ENCODE measurements at regions not wholly inside any gene's neighbourhood (a gene's known extent, or its start where the extent isn't known, plus 50 kb on each side); places are given as distances from the start of the nearest gene placed in this dataset.

GRCh38 chr20:23153696-23154341 is 67.7 kb upstream of the CD93 start (continued):
- no peak for TF ChIP-seq NUFIP1 (IDR thresholded peaks at IDR 0.05; ENCODE audit: partially characterized antibody)
- TF ChIP-seq ZNF589 (CRISPR knock-in tag; IDR thresholded peaks at IDR 0.05; ENCODE audit: low read depth), result no peak; the same call in 1 of the 2 replicates
- TF ChIP-seq HDAC1 (IDR thresholded peaks at IDR 0.05), result no peak
- no peak for TF ChIP-seq MECOM (CRISPR knock-in tag; IDR thresholded peaks at IDR 0.05)
- TF ChIP-seq KDM1A (IDR thresholded peaks at IDR 0.05), result peak; percentile 38 to 40; a peak in 1 of 4 replicates
- TF ChIP-seq ZNF431 (CRISPR knock-in tag; IDR thresholded peaks at IDR 0.05), result no peak
- TF ChIP-seq RBFOX2 (IDR thresholded peaks at IDR 0.05; ENCODE audit: low read depth, low read length), result no peak
- TF ChIP-seq ZNF785 (CRISPR knock-in tag; IDR thresholded peaks at IDR 0.05), result no peak
- TF ChIP-seq RCOR1 (IDR thresholded peaks at IDR 0.05; ENCODE audit: borderline replicate concordance in 1 of 2, low read depth in 2 of 2, low read length in 2 of 2), result 0 out of 4 replicates have a peak, but pooled peaks of 1 of the 2 experiments have one; percentile 35
- no peak; the same call in 1 of the 2 replicates for TF ChIP-seq ZNF584 (CRISPR knock-in tag; IDR thresholded peaks at IDR 0.05; ENCODE audit: low read depth)
- TF ChIP-seq DPF2 (IDR thresholded peaks at IDR 0.05), result peak; percentile 49
- TF ChIP-seq ARID4B (CRISPR knock-in tag; IDR thresholded peaks at IDR 0.05), result no peak
- no peak for TF ChIP-seq ELK3 (CRISPR knock-in tag; IDR thresholded peaks at IDR 0.05)
- TF ChIP-seq TFAM (CRISPR knock-in tag; conservative IDR thresholded peaks at IDR 0.05), result no peak
- no peak for TF ChIP-seq BDP1 (IDR thresholded peaks at IDR 0.05; ENCODE audit: insufficient read depth, insufficient read length)
- no peak for TF ChIP-seq ZNF184 (CRISPR knock-in tag; IDR thresholded peaks at IDR 0.05)
- peak; percentile 72 for TF ChIP-seq SMAD4 (CRISPR knock-in tag; conservative IDR thresholded peaks at IDR 0.05)
- TF ChIP-seq GATA2 (CRISPR knock-in tag; IDR thresholded peaks at IDR 0.05), result no peak
- no peak for TF ChIP-seq PHB2 (IDR thresholded peaks at IDR 0.05; ENCODE audit: low read depth)
- no peak for TF ChIP-seq JUND (IDR thresholded peaks at IDR 0.05; ENCODE audit: borderline replicate concordance, low read depth, low read length)
- TF ChIP-seq JUND (tag; IDR thresholded peaks at IDR 0.05; ENCODE audit: borderline replicate concordance, low read depth, low read length), result peak; percentile 72; the same call in 2 of the 3 replicates
- TF ChIP-seq E2F6 (IDR thresholded peaks at IDR 0.05; ENCODE audit: borderline replicate concordance in 1 of 2, extremely low read depth in 1 of 2, insufficient read depth in 1 of 2, insufficient read length in 1 of 2, low read depth in 1 of 2, low read length in 1 of 2, poor library complexity in 1 of 2, severe bottlenecking in 1 of 2), result no peak
- TF ChIP-seq TCF7L2 (IDR thresholded peaks at IDR 0.05; ENCODE audit: low read depth, low read length), result no peak
- no peak for TF ChIP-seq ZNF212 (CRISPR knock-in tag; IDR thresholded peaks at IDR 0.05)
- no peak for TF ChIP-seq ZNF174 (CRISPR knock-in tag; IDR thresholded peaks at IDR 0.05)
